Mesodermal cell (in vitro differentiated cells): ENCODE measurements at regions not wholly inside any gene's neighbourhood (a gene's known extent, or its start where the extent isn't known, plus 50 kb on each side); places are given as distances from the start of the nearest gene placed in this dataset.

Experiments used
- H3K27ac ChIP-seq: 2 replicates; pipeline ENCODE4 v1.7.0; 2013; ENCODE audit warnings: mild to moderate bottlenecking, low read depth, low read length, moderate library complexity; ENCODE audit not compliant: severe bottlenecking
- H3K36me3 ChIP-seq: 2 replicates; pipeline ENCODE4 v1.7.1; 2013; ENCODE audit warnings: mild to moderate bottlenecking, low read length, moderate library complexity; ENCODE audit not compliant: control insufficient read depth, insufficient read depth
- H3K4me1 ChIP-seq: one replicate; pipeline ENCODE4 v1.7.1; 2013; ENCODE audit warnings: mild to moderate bottlenecking, low read length; ENCODE audit not compliant: insufficient read depth, control insufficient read depth, poor library complexity, severe bottlenecking
- H3K4me3 ChIP-seq: 2 replicates; pipeline ENCODE4 v1.7.0; 2013; ENCODE audit warnings: low read length, control low read depth, mild to moderate bottlenecking; ENCODE audit not compliant: insufficient read depth, poor library complexity, severe bottlenecking; ENCODE audit errors: extremely low read depth
- H3K9me3 ChIP-seq: 2 replicates; pipeline ENCODE4 v1.7.1; 2013; ENCODE audit warnings: mild to moderate bottlenecking, low read length, moderate library complexity; ENCODE audit not compliant: control insufficient read depth
- WGBS, 2 experiments: methylation state at CpG; one replicate each; pipeline ENCODE4 v1.1.5; 2013; ENCODE audit warnings: missing lambda C conversion rate in 2 of 2; ENCODE audit not compliant: insufficient coverage in 2 of 2; 5-methylcytosine and 5-hydroxymethylcytosine counted together

DNA sequence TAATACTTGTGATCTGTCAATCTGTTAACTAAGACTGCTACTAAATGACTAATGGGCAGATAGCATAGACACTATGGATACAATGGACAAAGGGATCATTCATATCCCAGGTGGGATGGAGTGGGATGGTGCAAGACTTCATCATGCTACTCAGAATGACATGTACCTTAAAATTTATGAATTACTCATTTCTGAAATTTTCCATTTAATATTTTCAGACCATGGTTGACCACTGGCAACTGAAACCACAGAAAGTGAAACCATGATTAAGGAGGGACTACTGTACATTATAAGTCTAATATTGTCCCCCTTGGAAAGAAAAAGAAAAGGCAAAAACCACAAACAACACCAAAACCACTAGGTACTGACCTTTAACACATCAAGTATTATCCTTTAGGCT is 247.0 kb upstream of the SYT4 start:
- no peaks in the 10 kb centered on the region for H3K36me3 ChIP-seq
- no peak overlapping the region for H3K27ac ChIP-seq
- no peaks in the 10 kb centered on the region for H3K4me1 ChIP-seq
- H3K9me3 ChIP-seq = no peaks in the 10 kb centered on the region
- H3K4me3 ChIP-seq = no peak overlapping the region

DNA sequence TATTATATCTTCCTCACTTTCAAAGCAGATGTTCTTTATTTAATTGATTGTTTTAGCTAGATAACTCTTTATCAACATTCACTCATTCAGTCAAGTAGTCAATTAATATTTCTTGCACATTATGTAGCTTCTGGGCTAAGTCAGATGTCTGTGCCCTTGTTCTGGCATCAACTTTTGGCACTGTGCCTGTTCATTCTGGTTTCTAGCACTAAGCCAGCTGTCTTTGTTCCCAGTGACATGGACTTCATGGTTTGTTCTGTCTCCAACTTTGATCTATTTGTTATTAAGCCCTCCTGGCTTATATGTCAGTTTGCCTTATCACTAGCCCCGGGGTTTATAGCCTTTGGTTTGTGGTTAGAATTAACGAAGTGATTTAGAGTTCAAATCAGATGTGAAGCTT is 247.9 kb upstream of the SYT4 start:
- H3K4me3 ChIP-seq = no peak overlapping the region

DNA sequence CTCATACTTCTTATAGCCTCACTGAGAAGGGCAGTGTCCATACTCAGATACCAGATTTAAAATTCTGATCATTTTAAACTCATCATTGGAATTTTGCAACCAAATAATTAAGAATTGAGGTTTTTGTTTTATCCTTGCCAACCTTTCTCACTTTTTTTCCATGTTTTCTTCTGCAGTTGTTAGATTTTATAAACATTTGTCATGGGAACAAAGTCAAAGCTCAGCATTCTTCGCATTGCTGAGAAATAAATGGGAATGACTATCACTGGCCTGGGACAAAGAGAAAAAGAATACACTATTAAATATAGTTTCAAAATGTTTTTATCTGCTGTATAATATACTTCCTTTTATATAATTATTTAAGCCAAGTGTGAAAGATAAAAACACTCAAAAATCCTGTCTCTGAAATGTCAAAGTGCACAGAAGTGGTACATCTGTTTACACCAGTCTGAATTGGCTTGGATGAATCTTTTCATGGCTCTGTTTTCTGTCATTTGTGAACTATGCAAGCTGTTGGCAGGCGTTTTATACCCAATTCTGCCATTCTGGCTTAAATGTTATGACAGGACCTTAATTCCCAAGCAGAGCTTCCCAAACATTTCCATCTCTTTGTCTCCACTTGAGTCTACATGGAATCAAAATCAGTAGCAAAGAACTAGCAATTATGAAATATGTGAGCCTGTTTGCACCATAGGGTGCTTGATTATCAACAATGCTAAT is 249.3 kb upstream of the SYT4 start:
- H3K4me3 ChIP-seq = no peak overlapping the region
- H3K4me1 ChIP-seq = no peaks in the 10 kb centered on the region
- no peaks in the 10 kb centered on the region for H3K9me3 ChIP-seq
- no peak overlapping the region for H3K27ac ChIP-seq
- no peaks in the 10 kb centered on the region for H3K36me3 ChIP-seq
- WGBS, 2 experiments = 60% methylated on average over 1 of the region's 2 CpGs; no CpG with 5 or more reads in 1 of the 2 experiments

More for the DNA sequence above, 247.9 kb upstream of the SYT4 start:
- Histone ChIP-seq H3K36me3 (no peaks in the 10 kb centered on the region), H3K27ac (no peak overlapping the region), H3K4me1 (no peaks in the 10 kb centered on the region), H3K9me3 (no peaks in the 10 kb centered on the region)
- no CpG with 5 or more reads among the region's 2 CpGs for WGBS, 2 experiments

DNA sequence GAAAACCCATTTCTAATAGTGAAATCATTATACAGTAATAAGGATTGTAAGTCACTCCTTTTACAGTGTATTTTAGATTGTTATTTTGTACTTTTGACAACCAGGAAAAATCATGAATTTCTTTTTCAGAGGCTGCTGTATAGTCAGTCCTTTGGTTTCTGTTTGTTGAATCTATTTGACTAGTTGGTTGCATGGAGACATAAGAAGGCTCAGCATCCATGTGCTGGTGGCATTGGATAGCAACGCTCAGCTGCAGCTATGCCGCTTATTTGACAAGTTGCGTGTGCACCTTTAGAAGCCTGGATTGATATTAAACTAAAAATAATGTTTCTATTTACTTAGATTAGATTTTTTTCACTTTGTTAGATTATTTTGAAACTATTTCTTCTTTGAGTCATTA is 254.1 kb upstream of the SYT4 start:
- H3K9me3 ChIP-seq = no peaks in the 10 kb centered on the region
- H3K36me3 ChIP-seq = no peaks in the 10 kb centered on the region
- no peaks in the 10 kb centered on the region for H3K4me1 ChIP-seq
- no peak overlapping the region for H3K27ac ChIP-seq
- no CpG with 5 or more reads among the region's 3 CpGs for WGBS, 2 experiments
- no peak overlapping the region for H3K4me3 ChIP-seq

DNA sequence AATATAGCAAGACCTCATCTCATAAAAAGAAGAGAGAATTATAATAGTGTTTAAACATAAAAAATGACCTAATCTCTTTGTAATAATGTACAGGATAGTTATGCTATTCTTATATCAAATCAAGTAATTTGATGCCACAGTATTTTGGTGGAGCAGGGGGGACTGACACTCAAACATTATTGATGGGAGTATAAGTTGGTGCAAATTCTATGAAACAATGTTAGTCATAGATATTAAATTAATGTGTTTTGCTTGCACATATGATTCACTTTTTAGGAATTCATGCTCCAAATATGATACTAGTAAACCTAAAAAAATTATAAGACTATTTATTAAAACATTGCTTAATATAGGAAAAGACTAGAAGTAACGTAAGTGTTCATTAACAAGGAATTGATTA is 256.1 kb upstream of the SYT4 start:
- Histone ChIP-seq H3K4me1 (no peaks in the 10 kb centered on the region), H3K36me3 (no peaks in the 10 kb centered on the region), H3K4me3 (no peak overlapping the region), H3K9me3 (no peaks in the 10 kb centered on the region), H3K27ac (no peak overlapping the region)
- WGBS, 2 experiments = no CpG with 5 or more reads among the region's 1 CpG

DNA sequence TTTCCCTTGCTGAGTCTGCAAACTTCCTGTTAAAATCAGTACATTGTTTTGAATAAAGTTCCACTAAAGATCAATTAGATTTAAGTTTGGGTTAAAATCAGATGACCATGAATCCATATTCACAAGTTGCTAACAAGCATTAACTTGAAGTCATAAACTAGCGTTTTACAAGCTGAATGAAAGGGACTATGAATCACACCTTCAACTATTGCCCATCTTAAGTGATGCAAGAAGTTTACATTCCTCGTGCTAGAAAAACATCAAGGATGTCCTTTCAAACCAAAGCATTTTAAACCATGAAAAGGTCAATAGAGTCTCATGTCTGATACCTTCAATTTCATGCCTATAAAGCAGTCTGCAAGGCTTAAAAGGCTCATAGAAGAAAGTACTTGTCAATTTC is 257.2 kb upstream of the SYT4 start:
- WGBS, 2 experiments = 58 to 100% methylated on average over 1 to 2 of the region's 2 CpGs
- H3K4me3 ChIP-seq = no peak overlapping the region
- no peaks in the 10 kb centered on the region for H3K9me3 ChIP-seq
- H3K27ac ChIP-seq = no peak overlapping the region
- no peaks in the 10 kb centered on the region for H3K4me1 ChIP-seq
- H3K36me3 ChIP-seq = no peaks in the 10 kb centered on the region

DNA sequence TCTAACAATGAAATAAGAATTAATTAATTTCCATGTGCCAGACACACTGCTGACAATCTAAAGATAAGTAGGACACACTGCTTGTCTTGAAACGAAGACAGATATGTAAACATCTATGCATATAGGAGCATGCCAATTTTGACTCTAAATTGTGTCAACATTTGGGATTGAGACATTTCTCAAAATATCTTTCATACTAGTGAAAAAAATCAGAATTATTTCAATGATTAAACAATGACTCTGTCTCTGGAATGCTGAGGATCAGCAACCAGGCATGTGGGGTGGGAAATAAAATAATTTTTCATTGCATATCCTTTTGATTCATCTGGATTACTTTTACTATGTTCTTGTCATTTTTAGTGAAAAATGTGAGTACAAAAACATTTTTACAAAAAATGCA is 262.6 kb upstream of the SYT4 start:
- Histone ChIP-seq H3K4me1 (no peaks in the 10 kb centered on the region), H3K9me3 (no peaks in the 10 kb centered on the region), H3K27ac (no peak overlapping the region), H3K4me3 (no peak overlapping the region), H3K36me3 (no peaks in the 10 kb centered on the region)
- WGBS, 2 experiments = 100% methylated on average over 1 of the region's 1 CpG; no CpG with 5 or more reads in 1 of the 2 experiments

DNA sequence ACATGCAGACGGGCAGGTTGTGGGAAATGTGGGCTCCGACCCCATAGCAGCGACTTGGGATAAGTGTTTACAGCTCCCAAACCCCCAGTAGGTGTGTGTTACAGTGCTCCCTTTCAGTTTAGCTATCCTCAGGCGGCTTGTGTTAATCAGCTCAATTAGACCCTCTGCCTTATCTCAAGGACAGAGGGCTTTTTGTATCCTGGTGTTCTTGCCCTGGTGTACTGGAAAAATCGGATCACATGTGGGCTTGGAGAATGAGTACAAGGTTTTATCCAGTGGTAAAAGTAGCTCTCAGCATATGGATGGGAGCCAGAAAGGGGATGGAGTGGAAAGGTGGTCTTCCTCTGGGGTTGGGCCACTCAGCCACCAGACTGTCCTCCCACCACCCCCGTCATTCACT is 264.7 kb upstream of the SYT4 start:
- Histone ChIP-seq H3K4me3 (no peak overlapping the region), H3K4me1 (no peaks in the 10 kb centered on the region), H3K36me3 (no peaks in the 10 kb centered on the region), H3K27ac (no peak overlapping the region), H3K9me3 (no peaks in the 10 kb centered on the region)
- WGBS, 2 experiments = 77 to 84% methylated on average over 4 to 5 of the region's 6 CpGs

DNA sequence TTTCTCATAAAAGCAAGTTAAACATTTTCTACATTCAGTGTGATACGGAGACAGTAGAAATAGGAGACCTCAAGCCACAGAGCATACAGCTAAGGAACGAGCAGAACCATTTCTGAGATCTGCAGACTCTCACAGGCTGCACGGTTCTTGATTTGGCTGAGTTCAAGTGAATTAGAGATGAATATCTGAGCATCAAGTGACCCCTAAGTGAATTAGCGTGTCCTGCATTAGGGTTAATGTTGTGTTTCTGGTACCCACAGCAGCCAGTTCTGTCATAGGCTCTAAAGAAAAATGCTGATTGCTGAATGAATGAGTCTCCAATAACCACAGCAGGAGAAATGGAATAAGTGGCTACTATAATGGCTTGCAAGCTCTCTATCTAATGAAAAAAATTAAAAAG is 265.9 kb upstream of the SYT4 start:
- no peaks in the 10 kb centered on the region for H3K36me3 ChIP-seq
- no peak overlapping the region for H3K27ac ChIP-seq
- H3K9me3 ChIP-seq = no peaks in the 10 kb centered on the region
- H3K4me3 ChIP-seq = no peak overlapping the region
- WGBS, 2 experiments = 94 to 100% methylated on average over 1 to 4 of the region's 4 CpGs
- no peaks in the 10 kb centered on the region for H3K4me1 ChIP-seq

DNA sequence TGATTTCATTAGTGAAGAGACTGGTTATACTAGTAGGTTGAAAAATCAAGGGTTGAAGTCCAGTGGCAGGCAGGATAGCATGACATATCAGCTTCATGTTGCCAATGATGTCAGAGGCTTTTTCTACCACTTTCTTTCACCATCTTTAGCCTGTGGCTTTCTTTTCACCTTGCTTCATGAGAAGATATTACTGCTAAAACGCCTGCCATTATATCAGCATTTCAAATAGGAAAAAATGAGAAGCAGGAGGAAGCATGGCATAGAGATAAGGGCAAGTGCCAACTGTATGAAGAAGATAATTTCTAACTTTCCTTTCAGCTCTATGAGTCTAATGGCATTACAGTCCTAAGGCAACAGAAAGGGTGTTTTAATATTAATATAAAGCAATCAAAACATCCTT is 270.2 kb upstream of the SYT4 start:
- H3K4me1 ChIP-seq = no peaks in the 10 kb centered on the region
- no peak overlapping the region for H3K27ac ChIP-seq
- WGBS, 2 experiments = 40% methylated on average over 1 of the region's 1 CpG; no CpG with 5 or more reads in 1 of the 2 experiments
- no peak overlapping the region for H3K4me3 ChIP-seq
- H3K36me3 ChIP-seq = no peaks in the 10 kb centered on the region
- H3K9me3 ChIP-seq = no peaks in the 10 kb centered on the region

DNA sequence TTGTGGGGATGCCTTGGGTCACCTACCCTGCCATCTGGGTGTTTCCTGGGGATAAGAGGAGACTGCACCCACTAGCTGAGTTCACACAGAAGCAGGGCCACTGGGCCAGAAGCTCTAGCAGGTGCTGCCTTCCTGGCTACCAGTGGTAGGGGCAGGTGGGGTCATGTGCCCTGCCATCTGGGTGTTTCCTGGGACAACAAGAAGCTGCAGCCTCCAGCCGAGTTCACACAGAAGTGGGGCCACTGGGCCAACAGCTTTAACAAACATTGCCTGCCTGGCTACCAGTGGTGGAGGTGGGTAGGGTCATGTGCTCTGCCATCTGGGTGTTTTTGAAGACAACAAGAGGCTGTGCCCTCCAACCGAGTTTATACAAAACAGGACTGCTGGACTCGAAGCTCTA is 282.2 kb upstream of the SYT4 start:
- Histone ChIP-seq H3K36me3 (no peaks in the 10 kb centered on the region), H3K27ac (no peak overlapping the region), H3K4me3 (no peak overlapping the region), H3K4me1 (no peaks in the 10 kb centered on the region), H3K9me3 (peaks cover 4% of the 10 kb centered on the region)
- 85 to 88% methylated on average over 2 to 3 of the region's 3 CpGs for WGBS, 2 experiments
